Suprapubic skin (tissue), 4 donors: ENCODE measurements at regions not wholly inside any gene's neighbourhood (a gene's known extent, or its start where the extent isn't known, plus 50 kb on each side); places are given as distances from the start of the nearest gene placed in this dataset.

Experiments used
- EP300 ChIP-seq: sonication (generic); formaldehyde crosslinking; IDR thresholded peaks from one replicate; pipeline ENCODE4 v1.6.1; 2017; ENCODE audit warnings: antibody characterized with exemption
- POLR2A ChIP-seq, 2 donors: fragments of 450-650 bp; IDR thresholded peaks; one replicate each; pipeline ENCODE4 v1.6.1; 2017; ENCODE audit warnings: antibody characterized with exemption in 2 of 2, mild to moderate bottlenecking in 2 of 2, moderate library complexity in 2 of 2
- POLR2AphosphoS5 ChIP-seq, 3 donors: sonication (generic); formaldehyde crosslinking; IDR thresholded peaks; one replicate each; pipeline ENCODE4 v1.6.1; 2017; ENCODE audit warnings: antibody characterized with exemption in 3 of 3

- TF ChIP-seq POLR2AphosphoS5 (IDR thresholded peaks at IDR 0.05), result no peak
- no peak for TF ChIP-seq POLR2A (IDR thresholded peaks at IDR 0.05)
- no peak for TF ChIP-seq EP300
These were observed 81.3 kb upstream of the CD93 start for GRCh38 chr20:23167431-23167830.
